HG02678 (cell line): ENCODE measurements at regions not wholly inside any gene's neighbourhood (a gene's known extent, or its start where the extent isn't known, plus 50 kb on each side); places are given as distances from the start of the nearest gene placed in this dataset.
"Not testable (repeated sequence)": the region's sequence is repeated elsewhere in the genome, so short reads cannot be mapped to it uniquely, and the experiment has no call there.

Experiments used
- ATAC-seq: cut with Tn5 transposase; IDR thresholded peaks from one replicate; pipeline ENCODE4 v1.9.1; 2021; ENCODE audit warnings: mild to moderate bottlenecking, moderate library complexity; ENCODE audit not compliant: unreplicated experiment

DNA sequence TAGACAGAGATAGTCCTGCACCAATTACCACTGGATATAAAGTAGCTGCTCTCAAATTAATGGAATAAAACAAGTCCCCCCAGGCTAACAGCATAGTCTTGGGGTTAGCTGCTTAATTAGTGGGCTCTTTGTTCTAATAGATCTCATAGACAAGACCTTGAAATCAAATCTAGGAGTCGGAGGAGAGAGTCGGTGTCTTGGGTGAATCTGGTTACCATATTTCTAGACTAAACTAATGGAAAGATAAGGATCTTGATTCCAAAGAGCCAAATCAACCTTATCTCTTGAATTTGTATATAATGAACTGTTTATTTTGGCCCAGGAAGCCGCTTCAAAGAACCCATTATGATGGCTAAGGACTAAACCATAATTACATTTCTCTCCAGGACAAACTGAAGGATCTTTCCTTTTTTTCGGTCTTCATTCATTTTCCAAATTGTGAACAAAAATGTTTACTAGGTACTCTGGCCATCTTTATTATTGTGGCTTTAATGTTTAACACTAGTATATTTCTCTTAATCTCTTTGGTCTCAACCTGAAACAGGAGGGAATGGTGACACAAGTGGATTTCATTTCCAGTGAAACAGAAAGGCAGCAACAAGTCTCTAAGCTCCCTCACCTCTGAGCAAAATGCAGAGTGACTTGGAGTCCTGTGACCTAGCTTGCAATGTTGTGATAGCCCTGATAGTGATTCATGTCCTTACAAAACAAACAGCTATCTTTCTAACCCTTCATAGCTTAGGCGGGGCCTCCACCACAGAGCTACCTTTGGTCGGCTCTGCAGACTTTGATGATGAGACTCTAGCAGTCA lies 137.9 kb upstream of the PARD3B start:
- ATAC-seq, result no peak

DNA sequence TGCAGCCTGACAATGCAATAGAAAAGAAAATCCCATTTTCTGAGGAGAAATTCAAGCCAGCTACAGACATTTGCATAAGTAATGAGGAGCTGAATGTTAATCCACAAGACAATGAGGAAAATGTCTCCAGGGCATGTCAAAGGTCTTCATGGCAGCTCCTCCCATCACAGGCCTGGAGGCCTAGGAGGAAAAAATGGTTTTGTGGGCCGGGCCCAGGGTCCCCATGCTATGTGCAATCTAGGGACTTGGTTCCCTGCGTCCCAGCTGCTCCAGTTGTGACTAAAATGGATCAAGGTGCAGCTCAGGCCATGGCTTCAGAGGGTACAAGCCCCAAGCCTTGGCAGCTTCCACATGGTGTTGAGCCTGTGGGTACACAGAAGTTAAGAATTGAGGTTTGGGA lies 132.5 kb upstream of the PARD3B start:
- ATAC-seq, result not testable (repeated sequence)

DNA sequence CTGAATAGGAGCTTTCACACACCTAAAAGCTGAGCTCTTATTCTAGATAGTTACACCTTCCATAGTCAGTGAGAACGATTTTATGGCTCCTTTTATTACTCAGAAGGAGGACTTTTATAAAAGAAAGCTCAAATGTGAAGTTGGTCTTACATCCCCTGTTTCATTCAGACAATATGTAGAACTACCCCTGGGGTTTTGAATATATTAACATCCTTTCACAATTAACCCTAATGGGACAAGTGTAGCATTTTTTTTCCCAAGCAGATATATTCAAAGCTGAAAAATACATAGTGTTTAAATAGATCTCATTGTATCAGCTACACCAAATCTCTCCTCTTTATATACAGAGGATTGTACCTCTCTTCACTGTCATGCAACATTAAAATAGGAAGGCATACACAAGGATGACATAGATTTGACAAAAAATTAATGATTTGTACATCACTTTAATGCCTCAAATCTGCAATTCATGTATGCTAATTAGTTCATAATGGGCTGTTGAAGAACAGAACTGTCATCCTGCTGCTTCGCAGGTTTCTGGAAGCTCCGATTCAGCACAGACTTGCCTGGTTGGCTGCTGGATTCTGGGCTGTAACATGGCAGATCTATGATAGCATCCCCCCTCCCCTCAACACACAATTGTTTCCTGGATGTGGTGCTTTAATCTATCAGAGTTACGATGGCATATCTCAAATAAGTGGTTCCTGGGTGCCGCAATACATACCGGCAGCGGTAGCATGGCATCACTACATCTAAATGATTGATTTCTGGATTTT lies 129.7 kb upstream of the PARD3B start:
- ATAC-seq, result no peak

DNA sequence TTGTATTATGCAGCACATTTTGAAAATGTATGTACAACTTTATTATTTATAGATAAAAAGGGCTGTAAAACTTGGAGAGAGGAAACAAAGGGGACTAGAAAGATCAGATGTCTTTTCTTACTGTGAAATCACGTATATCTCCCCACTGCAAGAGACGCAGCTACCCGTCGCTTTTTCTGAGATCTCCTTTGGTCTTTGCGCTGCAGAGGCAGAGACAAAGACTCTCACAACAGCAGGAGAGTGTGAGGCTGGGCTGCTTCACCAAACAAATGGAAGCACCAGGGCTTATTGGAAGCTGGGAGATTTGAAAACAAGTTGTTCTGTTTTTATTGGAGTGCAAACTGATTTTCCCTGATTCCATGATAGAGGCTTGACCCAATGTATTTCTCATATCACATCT lies 129.0 kb upstream of the PARD3B start:
- no peak for ATAC-seq

DNA sequence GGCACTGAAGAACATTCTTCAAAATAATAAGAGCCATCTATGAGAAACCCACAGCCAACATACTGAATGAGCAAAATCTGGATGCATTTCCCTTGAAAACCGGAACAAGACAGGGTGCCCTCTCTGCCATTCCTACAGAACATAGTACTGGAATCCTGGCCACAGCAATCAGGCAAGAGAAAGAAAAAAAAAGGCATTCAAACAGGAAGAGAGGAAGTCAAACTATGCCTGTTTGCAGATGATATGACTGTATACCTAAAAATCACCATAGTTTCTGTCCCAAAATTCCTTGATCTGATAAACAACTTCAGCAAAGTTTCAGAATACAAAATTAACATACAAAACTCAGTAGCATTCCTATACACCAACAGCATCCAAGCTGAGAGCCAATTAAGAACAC lies 119.5 kb upstream of the PARD3B start:
- no peak for ATAC-seq

DNA sequence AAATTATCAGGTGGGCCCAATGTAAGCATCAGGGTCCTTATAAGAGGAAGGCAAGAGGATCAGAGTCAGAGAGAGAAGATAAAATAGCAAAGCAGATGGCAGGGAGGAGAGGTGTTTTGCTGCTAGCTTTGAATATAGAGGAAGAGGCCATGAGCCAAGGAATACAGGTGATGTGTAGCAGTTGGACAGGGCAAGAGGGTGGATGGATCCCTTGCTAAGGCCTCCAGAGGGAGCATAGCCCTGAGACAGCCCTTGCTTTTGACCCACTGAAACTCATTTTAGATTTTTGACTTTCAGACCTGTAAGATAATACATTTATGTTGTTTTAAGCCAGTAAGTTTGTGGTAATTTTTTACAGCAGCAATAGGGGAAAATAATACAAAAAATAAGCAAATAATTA lies 116.6 kb upstream of the PARD3B start:
- no peak for ATAC-seq

DNA sequence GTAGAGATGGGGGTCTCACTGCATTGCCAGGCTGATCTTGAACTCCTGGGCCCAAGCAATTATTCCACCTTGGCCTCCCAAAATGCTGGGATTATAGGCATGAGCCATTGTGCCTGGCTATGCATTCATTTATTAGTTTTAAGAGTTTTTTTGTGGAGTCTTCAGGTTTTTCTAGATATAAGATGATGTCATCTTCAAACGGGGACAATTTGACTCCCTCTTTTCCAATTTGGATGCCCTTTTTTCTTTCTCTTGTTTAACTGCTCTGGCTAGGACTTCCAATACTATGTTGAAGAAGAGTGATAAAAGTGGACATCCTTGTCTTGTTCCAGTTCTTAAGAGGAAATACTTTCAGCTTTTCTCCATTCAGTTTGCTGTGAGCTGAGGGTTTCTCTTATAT lies 113.7 kb upstream of the PARD3B start:
- no peak for ATAC-seq

DNA sequence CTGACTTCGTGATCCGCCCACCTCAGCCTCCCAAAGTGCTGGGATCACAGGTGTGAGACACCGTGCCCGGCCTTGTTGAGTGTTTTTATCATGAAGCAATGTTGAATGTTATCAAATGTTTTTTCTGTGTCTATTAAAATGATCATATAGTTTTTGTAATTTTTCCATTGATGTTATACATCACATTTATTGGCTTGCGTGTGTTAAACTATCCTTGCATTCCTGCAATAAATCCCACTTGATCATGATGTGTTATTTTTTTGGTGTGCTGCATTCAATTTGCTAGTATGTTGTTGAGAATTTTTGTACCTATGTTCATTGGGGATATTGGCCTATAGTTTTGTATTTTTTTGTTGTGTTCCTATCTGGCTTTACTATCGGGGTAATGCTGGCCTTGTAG lies 113.1 kb upstream of the PARD3B start:
- ATAC-seq, result no peak

DNA sequence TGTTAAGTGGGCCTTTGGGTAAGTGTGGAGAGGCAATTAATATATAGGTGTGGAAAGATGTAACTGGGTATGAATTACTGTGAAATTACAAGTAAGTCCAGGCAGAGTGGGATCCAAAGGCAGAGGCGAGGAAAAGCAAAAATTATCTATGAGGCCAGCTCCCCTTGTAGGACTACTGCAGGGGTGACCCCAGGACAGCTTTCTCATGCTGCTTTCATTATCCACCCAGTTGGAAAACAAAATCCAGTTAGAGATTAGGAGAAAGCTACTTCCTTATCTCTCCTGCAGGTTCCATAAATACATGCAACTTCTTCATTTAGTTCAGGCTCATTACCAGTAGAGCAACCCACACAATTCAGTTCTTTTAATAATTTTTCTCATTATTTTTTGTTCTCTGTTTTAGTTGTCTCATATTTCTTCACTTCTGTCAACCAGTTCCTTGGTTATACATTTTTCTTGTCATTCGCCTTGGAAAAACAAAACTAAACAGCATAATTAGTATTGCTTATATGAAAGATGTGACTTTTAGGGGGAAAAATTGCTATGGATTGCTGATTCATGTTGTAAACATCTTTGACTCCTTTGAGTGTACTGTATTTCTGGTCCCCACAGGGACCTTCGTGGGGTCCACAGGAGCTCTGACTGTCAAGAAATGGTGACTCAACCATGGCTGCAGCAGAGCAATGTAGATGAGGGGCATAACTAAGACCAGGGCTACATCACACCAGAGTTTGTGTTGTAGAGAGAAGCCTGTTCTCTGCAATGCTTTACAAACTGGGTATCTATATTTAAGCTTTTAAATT lies 110.4 kb upstream of the PARD3B start:
- no peak for ATAC-seq

DNA sequence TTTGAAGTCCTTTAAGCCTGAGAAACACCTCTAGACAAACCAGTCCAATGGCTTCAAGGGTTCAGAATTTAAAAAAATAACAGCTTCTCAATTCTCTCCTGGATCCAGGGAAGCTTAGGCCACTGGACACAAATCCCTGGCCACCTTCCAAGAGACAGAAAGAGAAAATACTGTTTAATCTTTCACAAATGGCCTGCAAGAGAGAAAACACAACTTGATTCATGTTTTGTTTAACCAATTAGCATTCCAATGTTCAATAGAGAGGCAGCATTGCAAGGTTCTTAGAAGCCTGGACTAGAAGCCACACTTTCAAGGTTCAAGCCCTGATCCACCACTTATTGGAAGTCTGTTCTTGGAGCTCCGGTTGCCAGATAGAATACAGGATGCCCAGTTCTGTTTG lies 109.0 kb upstream of the PARD3B start:
- ATAC-seq, result no peak

DNA sequence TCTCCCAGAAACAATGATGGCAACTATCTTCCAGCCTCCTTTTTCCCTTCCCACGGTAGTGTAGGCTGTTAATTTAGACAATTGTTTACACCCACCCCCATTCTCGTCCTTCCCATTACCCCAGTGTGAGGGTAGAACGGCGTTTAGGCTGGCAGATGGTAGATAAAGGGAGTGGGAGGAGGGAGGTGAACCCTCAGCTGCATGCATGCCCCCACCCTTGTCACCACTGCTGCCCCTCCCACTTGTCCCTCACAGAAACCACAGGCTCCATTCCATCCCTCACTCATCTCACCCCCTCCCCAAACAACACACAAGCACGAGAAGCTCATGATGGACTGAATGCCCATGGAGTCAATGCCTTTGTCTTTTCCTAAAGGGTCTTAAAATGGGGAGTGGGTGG lies 107.9 kb upstream of the PARD3B start:
- ATAC-seq, result no peak

DNA sequence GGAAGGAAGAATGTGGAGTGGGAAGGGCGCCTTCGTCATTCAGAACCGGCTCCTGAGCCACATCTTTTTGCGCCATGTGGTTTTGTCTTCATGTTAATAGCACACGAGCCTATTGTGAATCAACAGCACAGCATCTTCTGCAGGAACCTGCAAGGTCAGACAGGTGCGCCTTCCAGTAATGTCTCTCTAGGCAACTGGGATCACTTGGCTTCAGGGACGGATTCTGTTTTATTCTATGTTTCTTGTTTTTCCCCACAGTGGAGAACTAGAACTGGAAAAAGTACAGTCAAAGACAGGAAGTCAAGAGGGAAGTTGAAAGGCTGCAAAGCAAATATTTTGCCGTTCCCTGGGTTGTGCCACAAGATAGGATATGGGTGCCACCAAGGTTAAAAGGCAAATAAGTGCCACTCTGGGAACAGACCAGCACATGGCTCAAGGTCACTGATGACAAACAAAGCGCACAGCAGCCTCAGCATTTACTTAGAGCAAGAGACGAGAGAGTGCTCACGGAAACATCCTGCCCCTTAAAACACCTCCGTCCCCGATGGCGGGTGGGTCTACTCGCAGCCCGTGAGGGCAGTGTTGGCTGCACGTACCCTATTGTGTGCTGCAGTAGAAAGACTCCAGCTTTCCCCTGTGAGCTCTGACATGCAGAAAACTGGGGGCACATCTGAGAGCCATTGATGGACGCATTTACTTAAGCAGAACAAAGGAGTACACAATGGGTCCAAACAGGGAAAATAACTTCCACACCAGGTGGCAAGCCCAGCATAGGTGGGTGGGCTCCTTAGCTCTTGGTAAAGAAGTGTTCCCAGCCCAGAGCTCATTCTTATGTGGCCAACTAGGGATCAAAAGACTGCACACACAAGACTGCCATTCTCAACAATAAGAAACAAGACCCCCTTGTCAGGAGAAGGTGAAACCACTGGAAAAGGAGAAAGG lies 107.2 kb upstream of the PARD3B start:
- ATAC-seq, result no peak

DNA sequence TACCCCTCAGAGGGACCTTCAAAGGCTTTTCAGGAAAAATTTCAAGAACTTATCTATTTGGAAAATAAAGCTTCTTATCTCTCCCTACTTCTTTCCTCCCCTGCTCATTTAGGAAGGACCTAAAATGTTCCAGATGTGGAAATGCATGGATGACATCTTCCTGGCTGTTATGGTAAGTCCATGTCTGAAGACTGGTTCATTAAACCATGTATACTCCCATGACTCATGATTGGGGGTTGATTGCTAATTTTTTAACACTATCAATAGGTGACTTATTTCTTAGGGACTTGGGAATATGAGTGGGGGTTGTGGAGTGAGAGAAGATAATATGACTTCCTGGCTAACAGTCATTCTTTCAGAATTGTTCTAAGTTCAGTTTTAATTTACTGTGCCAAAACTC lies 104.0 kb upstream of the PARD3B start:
- no peak for ATAC-seq

DNA sequence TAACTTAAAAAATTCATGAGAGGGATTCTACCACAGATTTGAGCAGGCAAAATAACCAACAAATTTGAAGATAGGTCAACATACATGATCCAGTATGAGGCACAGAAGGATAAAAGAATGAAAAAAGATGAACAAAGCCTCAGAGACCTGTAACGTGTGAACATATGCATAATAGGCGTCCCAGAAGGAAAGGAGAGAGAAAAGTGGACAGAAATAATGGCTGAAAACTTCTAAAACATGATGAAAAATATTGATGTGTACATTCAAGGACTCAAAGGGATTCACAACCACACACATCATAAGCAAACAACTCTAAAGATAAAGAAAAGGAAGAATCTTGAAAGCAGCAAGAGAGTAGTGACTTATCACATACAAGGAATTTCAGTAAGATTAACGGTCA lies 100.1 kb upstream of the PARD3B start:
- no peak for ATAC-seq

DNA sequence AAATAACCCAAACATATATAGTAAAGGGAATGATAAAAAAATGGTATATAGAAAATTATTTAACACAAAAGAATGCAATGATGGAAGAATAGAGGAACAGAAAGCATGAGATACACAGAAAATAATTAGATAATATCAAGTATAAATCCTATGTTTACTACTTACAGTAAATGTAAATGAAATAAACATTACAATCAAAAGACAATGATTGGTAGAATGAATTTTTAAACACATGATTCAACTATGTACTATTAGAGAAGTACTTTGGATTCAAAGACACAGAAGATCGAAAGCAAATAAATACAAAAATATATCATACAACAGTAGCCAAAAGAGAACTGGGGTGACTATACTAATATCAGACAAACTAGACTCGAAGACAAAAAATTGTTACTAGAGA lies 97.6 kb upstream of the PARD3B start:
- no peak for ATAC-seq

DNA sequence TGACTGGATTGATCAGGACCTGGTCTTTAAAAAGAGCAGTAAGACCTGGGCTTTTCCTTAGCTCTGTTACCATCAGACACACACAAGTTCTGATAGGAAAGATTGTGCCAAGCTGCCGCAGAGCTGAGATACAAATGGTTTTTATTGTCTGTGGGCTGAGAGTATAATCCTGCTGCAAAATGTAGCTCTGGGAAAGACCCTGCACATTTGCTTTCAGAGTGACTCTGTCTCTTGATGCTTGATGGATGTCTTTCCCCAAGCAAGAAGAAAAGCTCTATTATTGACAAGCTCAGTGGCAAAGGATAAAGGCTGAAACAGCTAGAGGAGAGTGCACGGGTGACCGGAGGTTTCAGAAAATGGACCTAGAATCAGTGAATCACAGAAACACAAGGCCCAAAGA lies 95.3 kb upstream of the PARD3B start:
- ATAC-seq, result no peak

DNA sequence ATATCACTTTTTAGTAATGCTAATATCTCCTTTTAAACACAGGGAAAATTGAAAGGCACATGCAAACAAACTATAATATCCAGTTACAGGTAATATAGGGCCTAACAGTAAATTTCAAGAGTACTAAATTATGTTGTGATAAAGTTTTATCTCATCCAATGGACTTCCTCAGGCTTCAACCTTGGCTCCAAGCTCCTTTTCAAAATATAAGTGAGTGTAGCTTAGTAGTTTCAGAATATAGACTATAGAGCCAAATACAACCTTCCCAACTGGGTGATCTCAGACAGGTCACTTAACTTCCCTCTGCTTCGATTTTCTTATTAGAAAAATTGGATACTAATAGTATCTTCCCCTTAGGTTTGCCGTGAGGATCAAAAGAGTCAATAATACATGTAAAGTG lies 93.5 kb upstream of the PARD3B start:
- ATAC-seq, result no peak

DNA sequence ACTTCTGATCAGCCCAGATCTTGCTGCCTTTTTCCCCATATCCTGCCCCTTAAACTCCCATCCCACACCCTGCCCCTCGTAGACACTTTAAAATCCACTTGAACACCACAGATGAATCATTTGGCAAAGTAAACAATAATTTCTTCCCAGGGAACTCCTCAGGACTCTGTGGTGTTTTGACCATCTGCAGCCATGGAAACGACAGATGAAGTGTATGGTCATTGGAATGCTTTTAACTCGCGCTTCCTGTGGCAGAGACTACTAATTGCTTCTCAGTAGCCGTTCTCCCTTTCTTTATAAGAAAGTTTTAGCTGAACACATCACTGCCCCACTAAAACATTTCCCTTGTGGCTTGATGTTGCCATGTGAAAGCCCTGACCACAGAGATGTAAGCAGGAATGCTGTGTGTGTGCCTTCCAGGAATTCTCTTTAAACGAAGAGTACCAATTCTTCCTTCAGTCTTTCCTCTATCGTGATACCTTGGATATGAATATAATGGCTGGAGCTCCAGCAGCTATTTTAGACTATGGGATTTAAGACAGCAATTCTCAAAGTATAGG lies 92.7 kb upstream of the PARD3B start:
- ATAC-seq, result no peak

DNA sequence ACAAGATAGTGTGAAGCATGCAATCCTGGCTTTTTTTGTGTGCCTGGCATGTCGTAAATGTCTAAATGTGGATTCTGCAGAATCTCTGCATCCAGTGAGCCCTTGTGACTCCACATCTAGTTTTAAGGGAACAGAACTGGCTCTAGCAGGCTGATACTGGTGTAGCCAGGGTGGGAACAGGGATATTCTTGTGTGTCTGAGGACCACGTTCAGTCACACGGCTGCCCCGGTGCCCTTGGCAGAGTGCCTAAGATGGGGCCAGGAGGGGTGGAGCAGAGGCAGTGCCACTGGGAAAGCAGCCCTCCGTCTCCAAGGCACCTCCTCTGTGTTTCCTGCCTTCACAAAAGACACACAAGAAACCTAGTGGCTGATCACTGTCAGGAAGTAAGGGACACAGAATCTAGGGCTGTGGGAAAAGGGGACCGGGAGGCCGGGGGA lies 91.5 kb upstream of the PARD3B start:
- ATAC-seq, result no peak

DNA sequence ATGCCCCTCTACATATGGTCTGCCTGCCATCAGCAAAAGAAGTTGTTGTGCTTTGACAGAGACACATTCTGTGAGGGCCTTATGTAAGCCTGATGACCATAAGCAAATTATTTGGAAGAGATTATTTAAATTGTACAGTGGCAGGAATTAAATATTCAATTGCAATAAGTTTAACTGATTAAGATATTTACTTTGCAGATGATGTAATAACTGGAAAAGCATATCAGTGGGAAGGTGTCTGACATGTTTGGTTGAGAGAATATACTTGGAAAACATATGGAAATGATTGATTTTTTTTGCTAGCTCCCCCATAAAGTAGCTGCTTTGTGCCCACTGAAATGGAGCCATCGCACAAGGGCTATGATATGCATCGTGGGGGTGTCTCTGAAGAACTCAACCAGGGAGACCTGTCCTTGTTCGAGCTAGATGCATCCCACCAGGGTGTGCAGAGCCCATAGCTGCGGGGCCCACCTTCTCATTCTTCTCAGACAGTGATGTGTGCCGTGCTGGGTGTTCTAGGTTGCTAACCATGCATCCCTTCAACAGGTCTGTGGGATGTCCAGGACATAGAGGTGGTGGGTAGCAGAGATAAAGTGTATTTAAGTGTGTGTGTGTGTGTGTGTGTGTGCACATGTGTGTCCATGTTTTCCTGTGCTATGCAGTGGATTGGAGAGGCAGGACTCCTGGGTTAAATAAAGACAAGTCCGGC lies 90.4 kb upstream of the PARD3B start:
- ATAC-seq, result no peak
